Psoas muscle (tissue), 7 donors: ENCODE measurements at regions not wholly inside any gene's neighbourhood (a gene's known extent, or its start where the extent isn't known, plus 50 kb on each side); places are given as distances from the start of the nearest gene placed in this dataset.
"Not testable (repeated sequence)": the region's sequence is repeated elsewhere in the genome, so short reads cannot be mapped to it uniquely, and the experiment has no call there.

ENCODE experiments used
- ATAC-seq, 4 donors: fragments of 200-7000 bp; cut with Tn5 transposase; one replicate each; pipeline ENCODE4 v1.9.1; 2020; ENCODE audit warnings: moderate library complexity in 3 of 4, mild to moderate bottlenecking in 2 of 4
- DNase-seq, 2 donors: peaks; one replicate each; pipeline ENCODE4 v3.0.0-alpha.2; 2020
- H3K27ac ChIP-seq: fragments of 200-600 bp; one replicate; pipeline ENCODE4 v1.8.0; 2022
- H3K27me3 ChIP-seq, 3 donors: fragments of 200-600 bp in 1 of 3; one replicate each; pipeline versions ENCODE4 v1.6.1 to v1.8.0; 2013 to 2022; ENCODE audit warnings: low read length in 2 of 3, mild to moderate bottlenecking in 2 of 3, moderate library complexity in 1 of 3; ENCODE audit not compliant: insufficient read depth in 3 of 3
- H3K36me3 ChIP-seq, 2 donors: fragments of 200-600 bp in 1 of 2; one replicate each; pipeline versions ENCODE4 v1.6.1 to v1.8.0; 2013 to 2022; ENCODE audit warnings: low read depth in 1 of 2, mild to moderate bottlenecking in 1 of 2, moderate library complexity in 1 of 2; ENCODE audit not compliant: insufficient read depth in 1 of 2
- H3K4me1 ChIP-seq: fragments of 200-600 bp; one replicate; pipeline ENCODE4 v1.8.0; 2022
- H3K4me3 ChIP-seq: fragments of 200-600 bp; one replicate; pipeline ENCODE4 v1.8.0; 2022; ENCODE audit warnings: mild to moderate bottlenecking
- H3K9me3 ChIP-seq: fragments of 200-600 bp; one replicate; pipeline ENCODE4 v1.8.0; 2022
- WGBS, 3 donors: extraction: QIAGEN DNeasy Blood & Tissue Kit; methylation state at CpG; one replicate each; pipeline versions ENCODE4 v1.1.6 to v1.1.7; 2013; 5-methylcytosine and 5-hydroxymethylcytosine counted together
- intact Hi-C, 2 donors: fragments of 100-400 bp; cut with DNase I; formaldehyde crosslinking; loops; one replicate each; pipeline versions ENCODE4 v1.11.0 to v1.14.2; 2022
- donor health status: healthy with polysubstance abuse.
- donor health status: DM: no; HTN: no; CAD: no; lungs with moderate emphysema.
- donor health status: Bipolar disorder and iron deficiency.
- donor health status: healthy.
- donor health status: DM: yes; HTN: yes; CAD: no.
- donor health status: DM: no; HTN: no; CAD: no.
- donor health status: DM: yes; HTN: yes; CAD: no.

- H3K36me3 ChIP-seq, H3K4me3 ChIP-seq, H3K27me3 ChIP-seq, H3K9me3 ChIP-seq, DNase-seq, H3K4me1 ChIP-seq, ATAC-seq, H3K27ac ChIP-seq, intact Hi-C loops: not testable (repeated sequence)
- 55 to 92% (median 65%) methylated on average over 2 to 3 of the region's 7 CpGs for WGBS, 3 donors
Observed at GRCh38 chr2:111273007-111273406, 152.3 kb downstream of the BCL2L11 start.

- intact Hi-C loops, H3K36me3 ChIP-seq, H3K4me1 ChIP-seq, DNase-seq, H3K9me3 ChIP-seq, H3K4me3 ChIP-seq, H3K27me3 ChIP-seq, H3K27ac ChIP-seq: not testable (repeated sequence)
- peak; percentile 56 to 71 (median 66) for ATAC-seq
- WGBS, 3 donors, result 20 to 29% (median 27%) methylated on average over 12 to 13 of the region's 15 CpGs
Observed at GRCh38 chr2:111275047-111275853, 154.5 kb downstream of the BCL2L11 start.

- intact Hi-C loops, H3K36me3 ChIP-seq, H3K4me3 ChIP-seq, H3K27me3 ChIP-seq, H3K27ac ChIP-seq, ATAC-seq, DNase-seq, H3K4me1 ChIP-seq, H3K9me3 ChIP-seq: not testable (repeated sequence)
- WGBS, 3 donors, result 85 to 93% (median 88%) methylated on average over 2 of the region's 3 CpGs
Observed at GRCh38 chr2:111275854-111276171, 155.1 kb downstream of the BCL2L11 start.

GRCh38 chr2:111278133-111278532 is 157.4 kb downstream of the BCL2L11 start:
- H3K4me3 ChIP-seq, H3K27ac ChIP-seq, H3K9me3 ChIP-seq, intact Hi-C loops, H3K4me1 ChIP-seq, ATAC-seq, H3K36me3 ChIP-seq, DNase-seq, H3K27me3 ChIP-seq: not testable (repeated sequence)
- 69 to 100% (median 90%) methylated on average over 1 to 3 of the region's 3 CpGs for WGBS, 3 donors

- not testable (repeated sequence) for H3K27ac ChIP-seq
Observed at GRCh38 chr2:111280709-111281286, 160.1 kb downstream of the BCL2L11 start.

GRCh38 chr2:111282162-111282561 is 161.4 kb downstream of the BCL2L11 start:
- DNase-seq, H3K9me3 ChIP-seq, ATAC-seq, H3K27ac ChIP-seq, H3K4me1 ChIP-seq, H3K36me3 ChIP-seq, intact Hi-C loops, H3K4me3 ChIP-seq, H3K27me3 ChIP-seq: not testable (repeated sequence)
- no CpG with 5 or more reads among the region's 5 CpGs for WGBS, 3 donors

More at GRCh38 chr2:111280709-111281286, 160.1 kb downstream of the BCL2L11 start:
- H3K9me3 ChIP-seq, ATAC-seq, H3K4me3 ChIP-seq, H3K4me1 ChIP-seq, H3K27me3 ChIP-seq, H3K36me3 ChIP-seq, intact Hi-C loops, DNase-seq: not testable (repeated sequence)
- WGBS, 3 donors, result 75 to 94% (median 94%) methylated on average over 2 of the region's 6 CpGs

GRCh38 chr2:111287646-111288568 is 167.2 kb downstream of the BCL2L11 start:
- H3K9me3 ChIP-seq, H3K27ac ChIP-seq, ATAC-seq, H3K4me1 ChIP-seq, H3K27me3 ChIP-seq, DNase-seq, intact Hi-C loops, H3K4me3 ChIP-seq, H3K36me3 ChIP-seq: not testable (repeated sequence)
- 74 to 80% (median 77%) methylated on average over 6 to 7 of the region's 9 CpGs for WGBS, 3 donors

GRCh38 chr2:111290370-111290769 is 169.7 kb downstream of the BCL2L11 start:
- H3K27ac ChIP-seq, H3K27me3 ChIP-seq, H3K36me3 ChIP-seq, H3K4me1 ChIP-seq, intact Hi-C loops, H3K4me3 ChIP-seq, DNase-seq, H3K9me3 ChIP-seq, ATAC-seq: not testable (repeated sequence)
- 67 to 80% (median 79%) methylated on average over 9 to 10 of the region's 11 CpGs for WGBS, 3 donors

- H3K9me3 ChIP-seq, H3K27me3 ChIP-seq, H3K36me3 ChIP-seq, intact Hi-C loops, DNase-seq, H3K4me1 ChIP-seq, H3K27ac ChIP-seq, H3K4me3 ChIP-seq: not testable (repeated sequence)
- WGBS, 3 donors, result 36 to 59% (median 49%) methylated on average over 2 to 5 of the region's 6 CpGs
- ATAC-seq, result peak; percentile 73 to 88 (median 82)
Observed at GRCh38 chr2:111291566-111291965, 170.9 kb downstream of the BCL2L11 start.

GRCh38 chr2:111292232-111292968 is 171.7 kb downstream of the BCL2L11 start:
- H3K36me3 ChIP-seq, H3K4me3 ChIP-seq, DNase-seq, H3K4me1 ChIP-seq, intact Hi-C loops, ATAC-seq, H3K27me3 ChIP-seq, H3K9me3 ChIP-seq, H3K27ac ChIP-seq: not testable (repeated sequence)
- WGBS, 3 donors, result 90 to 96% (median 91%) methylated on average over 7 of the region's 10 CpGs
